ENCODE measurements at regions not wholly inside any gene's neighbourhood (a gene's known extent, or its start where the extent isn't known, plus 50 kb on each side); places are given as distances from the start of the nearest gene placed in this dataset.

- 94% methylated on average over 23 of the region's 25 CpGs for WGBS (ENCODE audit: insufficient coverage)
- H3K4me1 ChIP-seq (ENCODE audit: control extremely low read depth in 1 of 4, control insufficient read depth in 4 of 4, insufficient read depth in 4 of 4, low read length in 3 of 4) = no peaks in the 10 kb centered on the region
- no peak for DNase-seq
- CTCF ChIA-PET = interaction anchor here (0.7 to 1.1 kb wide), 2 partner anchors 11 to 59 kb away, joined by 3 read pairs; no protein-coding TSS in a partner anchor
- no peak overlapping the region for H3K4me3 ChIP-seq (ENCODE audit: control insufficient read depth in 1 of 7, extremely low read depth in 1 of 7, insufficient read depth in 4 of 7, low read depth in 2 of 7, low read length in 6 of 7)
- H3K27me3 ChIP-seq (replicated peaks in 2 of 5; ENCODE audit: control insufficient read depth in 4 of 5, insufficient read depth in 5 of 5, low read length in 4 of 5) = peaks cover 0 to 63% (median 6%) of the 10 kb centered on the region in 5 experiments
- H3K36me3 ChIP-seq (ENCODE audit: control insufficient read depth in 4 of 4, insufficient read depth in 4 of 4, low read length in 3 of 4) = no peaks in the 10 kb centered on the region
- H3K27ac ChIP-seq (ENCODE audit: insufficient read depth in 1 of 2, low read depth in 1 of 2, low read length in 2 of 2, poor library complexity in 1 of 2, severe bottlenecking in 2 of 2) = no peak overlapping the region
- POLR2A ChIA-PET = no interaction called here
- no peaks in the 10 kb centered on the region for H3K9me3 ChIP-seq (ENCODE audit: control extremely low read depth in 1 of 5, control insufficient read depth in 4 of 5, insufficient read depth in 2 of 5, low read depth in 1 of 5, low read length in 4 of 5)
Observed at GRCh38 chr9:135254176-135255032, 166.9 kb downstream of the OLFM1 start.

GRCh38 chr9:135255033-135255840 lies 167.8 kb downstream of the OLFM1 start:
- Histone ChIP-seq H3K4me3 (ENCODE audit: control insufficient read depth in 1 of 7, extremely low read depth in 1 of 7, insufficient read depth in 4 of 7, low read depth in 2 of 7, low read length in 6 of 7) (no peak overlapping the region), H3K36me3 (ENCODE audit: control insufficient read depth in 4 of 4, insufficient read depth in 4 of 4, low read length in 3 of 4) (no peaks in the 10 kb centered on the region), H3K9me3 (ENCODE audit: control extremely low read depth in 1 of 5, control insufficient read depth in 4 of 5, insufficient read depth in 2 of 5, low read depth in 1 of 5, low read length in 4 of 5) (no peaks in the 10 kb centered on the region), H3K4me1 (ENCODE audit: control extremely low read depth in 1 of 4, control insufficient read depth in 4 of 4, insufficient read depth in 4 of 4, low read length in 3 of 4) (no peaks in the 10 kb centered on the region), H3K27ac (ENCODE audit: insufficient read depth in 1 of 2, low read depth in 1 of 2, low read length in 2 of 2, poor library complexity in 1 of 2, severe bottlenecking in 2 of 2) (no peak overlapping the region), H3K27me3 (replicated peaks in 2 of 5; ENCODE audit: control insufficient read depth in 4 of 5, insufficient read depth in 5 of 5, low read length in 4 of 5) (peaks cover 0 to 69% (median 4%) of the 10 kb centered on the region in 5 experiments)
- DNase-seq = no peak
- POLR2A ChIA-PET = no interaction called here
- 71% methylated on average over 21 of the region's 23 CpGs for WGBS (ENCODE audit: insufficient coverage)
- CTCF ChIA-PET = no interaction called here

- no peaks in the 10 kb centered on the region for H3K36me3 ChIP-seq (ENCODE audit: control insufficient read depth in 4 of 4, insufficient read depth in 4 of 4, low read length in 3 of 4)
- ChIA-PET POLR2A (no interaction called here), CTCF (no interaction called here)
- WGBS (ENCODE audit: insufficient coverage) = 82% methylated on average over 21 of the region's 23 CpGs
- no peak overlapping the region for H3K4me3 ChIP-seq (ENCODE audit: control insufficient read depth in 1 of 7, extremely low read depth in 1 of 7, insufficient read depth in 4 of 7, low read depth in 2 of 7, low read length in 6 of 7)
- no peaks in the 10 kb centered on the region for H3K9me3 ChIP-seq (ENCODE audit: control extremely low read depth in 1 of 5, control insufficient read depth in 4 of 5, insufficient read depth in 2 of 5, low read depth in 1 of 5, low read length in 4 of 5)
- DNase-seq = no peak
- no peak overlapping the region for H3K27ac ChIP-seq (ENCODE audit: insufficient read depth in 1 of 2, low read depth in 1 of 2, low read length in 2 of 2, poor library complexity in 1 of 2, severe bottlenecking in 2 of 2)
- H3K27me3 ChIP-seq (replicated peaks in 2 of 5; ENCODE audit: control insufficient read depth in 4 of 5, insufficient read depth in 5 of 5, low read length in 4 of 5) = peaks cover 0 to 74% (median 4%) of the 10 kb centered on the region in 5 experiments
- H3K4me1 ChIP-seq (ENCODE audit: control extremely low read depth in 1 of 4, control insufficient read depth in 4 of 4, insufficient read depth in 4 of 4, low read length in 3 of 4) = no peaks in the 10 kb centered on the region
Observed at GRCh38 chr9:135255841-135256580, 168.5 kb downstream of the OLFM1 start.

GRCh38 chr9:135256581-135257354 lies 169.3 kb downstream of the OLFM1 start:
- ChIA-PET CTCF (no interaction called here), POLR2A (no interaction called here)
- Histone ChIP-seq H3K9me3 (ENCODE audit: control extremely low read depth in 1 of 5, control insufficient read depth in 4 of 5, insufficient read depth in 2 of 5, low read depth in 1 of 5, low read length in 4 of 5) (no peaks in the 10 kb centered on the region), H3K27ac (ENCODE audit: insufficient read depth in 1 of 2, low read depth in 1 of 2, low read length in 2 of 2, poor library complexity in 1 of 2, severe bottlenecking in 2 of 2) (no peak overlapping the region), H3K4me1 (ENCODE audit: control extremely low read depth in 1 of 4, control insufficient read depth in 4 of 4, insufficient read depth in 4 of 4, low read length in 3 of 4) (no peaks in the 10 kb centered on the region), H3K27me3 (replicated peaks in 2 of 5; ENCODE audit: control insufficient read depth in 4 of 5, insufficient read depth in 5 of 5, low read length in 4 of 5) (peaks cover 0 to 69% (median 4%) of the 10 kb centered on the region in 5 experiments), H3K4me3 (ENCODE audit: control insufficient read depth in 1 of 7, extremely low read depth in 1 of 7, insufficient read depth in 4 of 7, low read depth in 2 of 7, low read length in 6 of 7) (no peak overlapping the region), H3K36me3 (ENCODE audit: control insufficient read depth in 4 of 4, insufficient read depth in 4 of 4, low read length in 3 of 4) (no peaks in the 10 kb centered on the region)
- WGBS (ENCODE audit: insufficient coverage) = 82% methylated on average over 22 of the region's 26 CpGs
- DNase-seq = no peak

GRCh38 chr9:135258461-135258860 lies 171.0 kb downstream of the OLFM1 start:
- DNase-seq = no peak
- POLR2A ChIA-PET = no interaction called here
- H3K36me3 ChIP-seq (ENCODE audit: control insufficient read depth in 4 of 4, insufficient read depth in 4 of 4, low read length in 3 of 4) = no peaks in the 10 kb centered on the region
- no peaks in the 10 kb centered on the region for H3K9me3 ChIP-seq (ENCODE audit: control extremely low read depth in 1 of 5, control insufficient read depth in 4 of 5, insufficient read depth in 2 of 5, low read depth in 1 of 5, low read length in 4 of 5)
- no peaks in the 10 kb centered on the region for H3K4me1 ChIP-seq (ENCODE audit: control extremely low read depth in 1 of 4, control insufficient read depth in 4 of 4, insufficient read depth in 4 of 4, low read length in 3 of 4)
- H3K27me3 ChIP-seq (replicated peaks in 2 of 5; ENCODE audit: control insufficient read depth in 4 of 5, insufficient read depth in 5 of 5, low read length in 4 of 5) = peaks cover 0 to 59% (median 0%) of the 10 kb centered on the region in 5 experiments
- CTCF ChIA-PET = no interaction called here
- H3K27ac ChIP-seq (ENCODE audit: insufficient read depth in 1 of 2, low read depth in 1 of 2, low read length in 2 of 2, poor library complexity in 1 of 2, severe bottlenecking in 2 of 2) = no peak overlapping the region
- 97% methylated on average over 21 of the region's 23 CpGs for WGBS (ENCODE audit: insufficient coverage)
- H3K4me3 ChIP-seq (ENCODE audit: control insufficient read depth in 1 of 7, extremely low read depth in 1 of 7, insufficient read depth in 4 of 7, low read depth in 2 of 7, low read length in 6 of 7) = no peak overlapping the region

- POLR2A ChIA-PET = no interaction called here
Observed at GRCh38 chr9:135259273-135259672, 171.8 kb downstream of the OLFM1 start.

More at GRCh38 chr9:135259273-135259672, 171.8 kb downstream of the OLFM1 start:
- H3K36me3 ChIP-seq (ENCODE audit: control insufficient read depth in 4 of 4, insufficient read depth in 4 of 4, low read length in 3 of 4) = no peaks in the 10 kb centered on the region
- no peaks in the 10 kb centered on the region for H3K4me1 ChIP-seq (ENCODE audit: control extremely low read depth in 1 of 4, control insufficient read depth in 4 of 4, insufficient read depth in 4 of 4, low read length in 3 of 4)
- no peaks in the 10 kb centered on the region for H3K9me3 ChIP-seq (ENCODE audit: control extremely low read depth in 1 of 5, control insufficient read depth in 4 of 5, insufficient read depth in 2 of 5, low read depth in 1 of 5, low read length in 4 of 5)
- no peak for DNase-seq
- 95% methylated on average over 8 of the region's 19 CpGs for WGBS (ENCODE audit: insufficient coverage)
- H3K27ac ChIP-seq (ENCODE audit: insufficient read depth in 1 of 2, low read depth in 1 of 2, low read length in 2 of 2, poor library complexity in 1 of 2, severe bottlenecking in 2 of 2) = no peak overlapping the region
- CTCF ChIA-PET = interaction anchor here (0.7 kb wide), 1 partner anchor 1145 kb away, joined by 4 read pairs; no protein-coding TSS in a partner anchor
- no peak overlapping the region for H3K4me3 ChIP-seq (ENCODE audit: control insufficient read depth in 1 of 7, extremely low read depth in 1 of 7, insufficient read depth in 4 of 7, low read depth in 2 of 7, low read length in 6 of 7)
- H3K27me3 ChIP-seq (replicated peaks in 2 of 5; ENCODE audit: control insufficient read depth in 4 of 5, insufficient read depth in 5 of 5, low read length in 4 of 5) = peaks cover 0 to 51% (median 0%) of the 10 kb centered on the region in 5 experiments
